Gastrocnemius medialis (tissue), 4 donors: ENCODE measurements at regions not wholly inside any gene's neighbourhood (a gene's known extent, or its start where the extent isn't known, plus 50 kb on each side); places are given as distances from the start of the nearest gene placed in this dataset.

ENCODE experiments used
- CTCF ChIP-seq, 5 experiments: fragments of 450-650 bp in 3 of 5; fragments of 200-600 bp in 2 of 5; sonication (generic) in 2 of 5; IDR thresholded peaks in 4 of 5; conservative IDR thresholded peaks in 1 of 5; 1 replicate in 4 of 5; 2 replicates in 1 of 5; pipeline ENCODE4 v1.5.1; 2016 to 2019; ENCODE audit warnings: antibody characterized with exemption in 5 of 5, mild to moderate bottlenecking in 3 of 5, moderate library complexity in 3 of 5
- POLR2A ChIP-seq, 2 donors: fragments of 450-650 bp; IDR thresholded peaks; one replicate each; pipeline ENCODE4 v1.6.1; 2017; ENCODE audit warnings: antibody characterized with exemption in 2 of 2, mild to moderate bottlenecking in 2 of 2, moderate library complexity in 2 of 2

GRCh38 chr11:62017878-62018655 is 50.6 kb upstream of the FTH1 start:
- TF ChIP-seq CTCF (IDR thresholded peaks at IDR 0.05 in 4 of 5, conservative IDR thresholded peaks at IDR 0.05 in 1 of 5) (no peak), POLR2A (IDR thresholded peaks at IDR 0.05) (no peak)
